CD4-positive, alpha-beta T cell treated with Interleukin-10 for 1 hour (primary cell): ENCODE measurements at regions not wholly inside any gene's neighbourhood (a gene's known extent, or its start where the extent isn't known, plus 50 kb on each side); places are given as distances from the start of the nearest gene placed in this dataset.
"Not testable (repeated sequence)": the region's sequence is repeated elsewhere in the genome, so short reads cannot be mapped to it uniquely, and the experiment has no call there.

Experiments used
- DNase-seq: peaks from one replicate; pipeline ENCODE4 v3.0.0-alpha.2; 2020

DNA sequence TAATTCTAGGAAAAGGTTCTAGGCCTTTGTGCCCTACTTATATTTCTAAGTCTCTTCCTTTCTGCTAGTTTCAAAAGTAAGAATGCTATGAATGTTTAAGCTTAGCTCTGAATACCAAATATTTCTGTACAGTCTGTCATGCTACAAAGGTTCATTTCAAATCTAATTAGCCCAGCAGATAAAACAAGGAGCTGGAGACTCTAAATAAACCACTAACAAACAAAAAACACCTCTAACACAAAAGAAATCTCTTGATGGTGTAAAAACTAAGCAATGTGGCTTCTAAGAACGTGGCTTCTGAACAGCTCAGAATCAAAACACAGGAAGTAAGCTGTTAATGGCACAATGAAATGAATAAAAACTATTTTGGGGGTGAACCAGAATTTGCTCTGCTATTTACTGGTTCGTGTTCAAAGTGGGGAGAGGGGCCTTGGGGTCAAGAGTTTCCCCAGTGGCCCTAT is 198.3 kb downstream of the BCAS1 start:
- DNase-seq: peak; percentile 43

- no peak for DNase-seq
Observed at GRCh38 chr20:53871541-53871940, 198.9 kb downstream of the BCAS1 start.

DNA sequence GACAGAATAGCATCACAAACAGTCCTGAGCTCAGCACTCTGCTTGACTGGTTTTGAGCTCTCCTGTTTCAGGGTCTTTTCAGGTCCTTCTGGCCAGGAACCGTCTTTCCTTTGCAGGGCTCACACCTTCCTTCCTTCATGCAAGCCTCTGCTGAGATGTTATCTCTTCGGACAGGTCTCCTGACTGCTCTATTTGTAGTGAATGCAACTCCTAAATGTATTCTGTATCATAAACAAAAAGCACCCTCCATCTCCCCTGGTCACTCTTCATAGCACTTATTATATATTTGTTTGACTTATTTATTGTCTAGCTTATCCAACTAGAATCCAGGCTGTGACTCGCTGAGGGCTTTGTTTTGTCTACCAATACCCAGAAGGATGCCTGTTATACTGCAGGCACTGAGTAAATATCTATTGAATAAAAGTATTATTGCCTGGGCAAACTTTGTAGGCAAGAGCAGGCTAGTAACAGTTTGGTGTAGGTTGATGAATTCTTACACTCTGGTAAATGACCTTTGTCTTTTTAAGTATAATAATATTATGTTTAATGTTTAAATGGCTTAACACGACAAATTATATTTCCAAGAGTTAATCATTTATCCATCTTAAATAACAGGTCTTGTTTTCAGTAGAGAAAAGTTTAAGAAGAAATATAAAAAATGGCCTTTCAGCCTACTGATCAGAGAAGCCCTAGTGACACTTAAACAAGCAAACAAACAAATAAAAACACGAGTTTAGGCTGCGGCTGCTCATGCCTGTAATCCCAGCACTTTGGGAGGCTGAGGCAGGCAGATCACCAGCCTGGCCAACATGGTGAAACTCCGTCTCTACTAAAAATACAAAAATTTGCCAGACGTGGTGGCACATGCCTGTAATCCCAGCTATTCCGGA is 199.7 kb downstream of the BCAS1 start:
- DNase-seq: no peak

DNA sequence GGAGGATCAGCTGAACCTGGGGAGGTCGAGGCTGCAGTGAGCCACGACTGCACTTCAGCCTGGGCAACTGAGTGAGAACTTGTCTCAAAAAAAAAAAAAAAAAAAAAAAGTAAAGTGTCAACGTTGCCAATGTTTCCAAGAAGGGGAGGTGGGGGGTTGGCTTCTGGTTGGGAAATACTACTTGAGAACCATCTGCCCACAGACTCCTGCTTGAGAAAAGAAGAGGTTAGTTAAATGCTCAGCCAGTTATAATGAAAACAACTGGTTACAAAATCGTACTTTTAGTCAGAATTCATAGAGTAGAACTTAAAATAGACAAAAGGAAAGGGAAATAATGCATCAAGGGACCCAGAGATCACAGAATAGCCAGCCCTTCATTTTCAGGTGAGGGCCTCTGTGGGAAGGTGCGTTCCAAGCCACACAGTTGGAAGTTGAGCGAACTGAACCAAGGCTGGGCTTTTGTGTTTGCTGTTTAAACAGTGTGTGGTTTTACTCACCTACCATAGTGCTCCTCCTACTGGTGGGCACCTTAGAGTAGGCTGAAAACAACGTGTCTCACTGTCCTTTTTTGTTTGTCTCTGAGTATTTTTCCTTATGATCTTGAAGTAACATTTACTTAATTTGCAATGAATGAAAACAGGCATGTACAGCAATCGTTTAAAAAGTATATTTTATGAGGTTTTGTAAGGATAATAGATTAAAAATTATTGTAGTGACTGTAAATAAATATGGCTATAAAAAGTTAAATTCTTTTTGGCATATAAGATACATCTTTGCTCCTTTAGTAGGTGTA is 200.7 kb downstream of the BCAS1 start:
- peak; percentile 83 for DNase-seq

DNA sequence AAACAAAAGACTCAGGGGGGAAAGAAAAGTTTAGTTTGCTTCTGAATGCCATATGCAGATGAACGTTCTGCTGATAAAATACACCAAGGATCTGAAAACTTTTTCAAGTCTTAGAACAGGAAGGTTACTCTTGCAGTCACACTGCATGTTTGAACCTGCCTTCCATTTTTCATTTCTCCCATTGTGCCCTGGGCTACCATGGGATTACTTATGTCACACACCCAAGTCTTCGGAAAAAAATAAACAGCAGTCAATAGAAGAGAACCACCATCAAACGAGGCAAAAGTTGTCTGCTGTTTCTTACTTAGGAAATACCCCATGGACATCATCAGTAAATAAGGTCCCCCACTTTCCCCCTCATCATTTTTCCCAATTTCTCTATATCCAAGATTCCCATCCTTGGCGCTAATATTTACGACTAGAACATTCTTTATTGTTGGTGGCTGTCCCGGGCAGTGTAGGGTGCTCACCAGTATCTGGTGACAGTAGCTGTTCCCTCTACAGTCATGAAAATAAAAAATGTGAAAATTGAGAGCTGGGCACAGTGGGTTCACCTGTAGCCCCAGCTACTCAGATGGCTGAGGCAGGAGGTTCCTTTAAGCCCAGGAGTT is 202.5 kb downstream of the BCAS1 start:
- no peak for DNase-seq

DNA sequence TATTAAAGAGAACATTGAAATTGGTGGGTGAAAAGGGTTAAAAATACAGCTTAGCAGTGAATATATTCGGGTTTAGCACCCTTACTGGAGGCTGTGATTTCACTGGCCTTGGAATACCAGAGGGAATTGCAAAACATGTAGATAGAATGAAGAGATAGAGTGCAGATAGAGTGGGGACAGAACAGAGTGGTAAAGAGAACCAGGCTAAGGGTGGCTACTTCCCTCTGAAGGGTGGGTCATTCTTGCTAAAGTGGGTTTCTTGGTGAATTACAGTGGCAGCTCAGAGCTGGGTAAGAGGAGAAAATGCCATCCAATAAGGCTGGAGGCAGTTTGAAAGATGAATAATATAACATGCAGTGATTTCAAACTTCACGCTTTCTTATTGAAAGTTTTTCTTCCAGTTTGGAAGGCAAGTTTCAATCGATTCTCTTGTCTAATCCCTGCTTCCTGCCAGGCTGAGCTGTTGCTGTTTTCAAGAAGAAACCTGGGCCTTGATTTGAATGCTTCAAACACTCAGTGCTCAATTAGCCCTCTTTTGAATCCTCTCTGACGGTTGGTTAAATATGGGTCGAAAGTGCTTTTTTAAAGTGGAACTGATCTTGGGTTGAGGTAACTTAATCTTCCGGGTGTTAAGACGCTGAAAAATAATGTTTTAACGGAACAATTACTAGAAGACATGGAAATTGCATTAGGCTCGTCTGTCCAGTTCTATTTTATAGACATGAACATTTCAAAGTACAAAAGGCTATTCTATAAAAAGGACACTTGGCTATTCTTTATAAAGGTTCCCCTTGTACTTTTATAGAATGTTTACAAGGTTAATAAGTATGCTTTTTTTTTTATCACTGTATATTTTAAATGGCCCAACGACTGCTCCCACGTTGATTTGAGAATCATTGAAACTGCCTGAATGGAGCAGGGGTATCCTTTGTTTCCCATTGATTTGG is 203.3 kb downstream of the BCAS1 start:
- peak; percentile 25 for DNase-seq

- DNase-seq: no peak
Observed at GRCh38 chr20:53865901-53866793, 204.2 kb downstream of the BCAS1 start.

DNA sequence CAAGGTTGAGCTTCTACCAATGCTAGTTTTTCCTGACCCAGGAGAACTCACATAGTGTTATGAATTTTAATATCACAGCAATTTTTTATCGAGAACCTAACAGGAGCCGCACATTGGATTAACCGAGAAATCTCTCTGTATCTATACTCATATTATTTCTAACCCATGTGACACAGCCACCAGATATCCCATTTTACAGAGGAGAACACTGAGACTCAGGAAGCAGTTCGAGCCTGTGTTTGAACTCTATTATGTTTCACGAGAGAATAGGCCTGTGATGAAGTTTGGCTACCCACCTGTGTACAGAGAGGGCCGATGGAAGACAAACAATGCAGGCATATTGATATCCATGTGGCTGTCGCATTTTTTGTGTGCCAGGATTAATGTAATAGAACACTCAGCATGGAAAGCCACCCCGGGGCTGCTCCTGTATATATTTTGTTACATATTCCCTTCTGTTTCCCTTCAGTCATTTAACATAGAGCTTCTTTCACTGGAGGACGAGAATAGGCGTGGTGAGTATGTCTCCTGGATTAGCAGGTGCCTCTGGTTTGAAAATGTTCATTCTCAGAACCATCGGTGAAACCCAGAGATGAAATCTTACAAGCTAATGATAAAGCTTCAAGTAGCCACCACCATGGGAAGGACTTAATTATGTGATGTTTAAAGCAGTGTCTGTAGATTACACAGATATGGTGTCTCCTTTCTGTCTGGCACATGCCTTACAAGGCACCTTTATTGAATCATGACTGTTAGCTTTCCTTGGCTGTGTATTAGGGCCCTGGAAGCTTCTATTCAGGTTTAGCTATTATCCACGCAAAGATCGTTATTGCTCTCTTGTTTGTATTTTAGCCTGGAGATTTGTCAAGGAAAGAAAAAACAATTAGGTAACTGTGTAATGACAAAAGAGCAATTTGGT is 205.4 kb downstream of the BCAS1 start:
- not testable (repeated sequence) for DNase-seq

DNA sequence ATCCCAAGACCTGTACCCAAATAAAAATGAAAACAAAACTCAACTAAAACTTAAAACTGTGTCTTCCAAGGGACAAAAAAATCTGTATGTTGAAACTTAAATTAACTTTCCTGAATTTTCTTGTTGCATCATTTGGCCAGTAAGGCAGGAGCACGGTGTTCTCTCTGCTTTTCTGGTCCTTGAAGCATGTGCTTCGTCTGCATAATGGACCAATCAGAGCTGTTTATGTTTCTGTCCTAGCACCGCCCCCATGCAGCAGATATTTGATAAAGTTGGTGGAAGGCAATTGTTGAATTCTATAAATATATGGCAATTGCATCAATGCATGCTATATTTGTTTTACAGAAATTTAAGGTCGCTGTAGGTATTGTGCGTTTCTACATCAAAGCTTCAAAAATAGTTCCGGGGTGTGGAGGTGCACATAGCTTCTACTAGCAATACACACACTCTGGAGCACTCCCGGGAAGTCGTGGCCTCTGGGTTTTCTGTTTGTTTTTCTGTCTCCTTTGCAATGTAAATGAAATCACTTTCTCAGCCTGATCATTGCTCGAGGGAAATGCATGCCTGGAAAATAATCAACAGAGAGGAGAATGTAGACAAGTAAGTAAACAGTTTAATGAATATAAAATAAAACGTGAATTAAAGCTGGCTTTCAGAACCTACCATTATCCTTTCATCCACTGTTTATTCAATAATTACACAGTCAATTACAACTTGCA is 206.3 kb downstream of the BCAS1 start:
- DNase-seq: not testable (repeated sequence)

- not testable (repeated sequence) for DNase-seq
Observed at GRCh38 chr20:53863535-53863922, 206.9 kb downstream of the BCAS1 start.

DNA sequence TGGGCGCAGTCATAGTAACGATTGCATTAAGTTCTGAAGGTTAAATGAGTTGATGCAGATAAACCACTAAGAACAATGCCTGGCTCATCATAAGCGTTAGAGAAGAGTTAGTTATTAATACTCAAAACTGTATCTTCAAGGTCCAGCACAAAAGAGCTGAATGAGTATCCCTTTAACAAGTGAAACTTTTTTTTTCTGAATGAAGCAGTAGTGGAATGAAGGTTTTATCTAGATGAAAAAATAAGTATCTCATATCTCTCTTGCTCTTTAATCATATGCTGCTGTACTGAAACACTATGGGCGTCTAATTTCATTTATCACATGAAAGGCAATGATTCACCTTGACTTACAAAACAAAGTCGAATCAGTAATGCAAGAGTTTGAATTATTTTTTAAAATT is 207.4 kb downstream of the BCAS1 start:
- DNase-seq: not testable (repeated sequence)

GRCh38 chr20:53862490-53862889 is 207.9 kb downstream of the BCAS1 start:
- not testable (repeated sequence) for DNase-seq

DNA sequence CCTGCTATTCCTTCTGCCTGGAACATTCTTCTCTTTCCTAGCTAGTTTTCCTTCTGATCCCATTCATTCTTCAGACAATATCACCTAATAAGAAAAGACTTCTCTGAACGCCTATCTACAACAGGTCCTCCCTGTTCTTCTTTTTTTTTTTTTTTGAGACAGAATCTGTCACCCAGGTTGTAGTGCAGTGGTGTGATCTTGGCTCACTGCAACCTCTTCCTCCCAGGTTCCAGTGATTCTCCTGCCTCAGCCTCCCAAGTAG is 208.3 kb downstream of the BCAS1 start:
- not testable (repeated sequence) for DNase-seq

- DNase-seq: no peak
Observed at GRCh38 chr20:53859684-53860083, 210.7 kb downstream of the BCAS1 start.

DNA sequence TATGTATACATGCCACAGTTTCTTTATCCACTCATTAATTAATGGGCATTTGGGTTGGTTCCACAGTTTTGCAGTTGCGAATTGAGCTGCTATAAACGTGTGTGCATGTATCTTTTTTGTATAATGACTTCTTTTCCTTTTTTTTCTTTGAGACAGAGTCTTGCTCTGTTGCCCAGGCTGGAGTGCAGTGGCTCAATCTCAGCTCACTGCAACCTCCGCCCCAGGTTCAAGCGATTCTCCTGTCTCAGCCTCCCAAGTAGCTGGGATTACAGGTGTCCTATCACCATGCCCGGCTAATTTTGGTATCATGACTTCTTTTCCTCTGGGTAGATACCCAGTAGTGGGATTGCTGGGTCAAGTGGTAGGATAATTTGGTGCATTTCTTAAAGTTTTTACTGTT is 211.4 kb downstream of the BCAS1 start:
- DNase-seq: not testable (repeated sequence)

DNA sequence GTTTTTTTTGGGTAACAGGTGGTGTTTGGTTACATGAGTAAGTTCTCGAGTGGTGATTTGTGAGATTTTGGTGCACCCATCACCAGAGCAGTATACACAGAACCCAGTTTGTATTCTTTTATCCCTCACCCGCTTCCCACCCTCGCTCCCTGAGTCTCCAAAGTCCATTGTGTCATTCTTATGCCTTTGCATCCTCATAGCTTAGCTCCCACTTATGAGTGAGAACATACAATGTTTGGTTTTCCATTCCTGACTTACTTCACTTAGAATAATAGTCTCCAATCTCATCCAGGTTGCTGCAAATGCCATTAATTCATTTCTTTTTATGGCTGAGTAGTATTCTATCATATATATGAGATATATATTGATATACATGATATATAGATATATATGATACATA is 211.9 kb downstream of the BCAS1 start:
- not testable (repeated sequence) for DNase-seq

GRCh38 chr20:53857723-53858236 is 212.6 kb downstream of the BCAS1 start:
- DNase-seq: no peak

- no peak for DNase-seq
Observed at GRCh38 chr20:53856300-53857295, 213.8 kb downstream of the BCAS1 start.
